Upper lobe of left lung (tissue), 4 donors: ENCODE measurements at regions not wholly inside any gene's neighbourhood (a gene's known extent, or its start where the extent isn't known, plus 50 kb on each side); places are given as distances from the start of the nearest gene placed in this dataset.

Experiments
- CTCF ChIP-seq, 6 experiments: fragments of 450-650 bp in 4 of 6; fragments of 200-600 bp in 2 of 6; sonication (generic) in 2 of 6; IDR thresholded peaks; one replicate each; pipeline ENCODE4 v1.5.1; 2016 to 2019; ENCODE audit warnings: antibody characterized with exemption in 6 of 6
- POLR2AphosphoS5 ChIP-seq, 2 donors: sonication (generic); formaldehyde crosslinking; IDR thresholded peaks; one replicate each; pipeline ENCODE4 v1.5.1; 2017; ENCODE audit warnings: antibody characterized with exemption in 2 of 2

DNA sequence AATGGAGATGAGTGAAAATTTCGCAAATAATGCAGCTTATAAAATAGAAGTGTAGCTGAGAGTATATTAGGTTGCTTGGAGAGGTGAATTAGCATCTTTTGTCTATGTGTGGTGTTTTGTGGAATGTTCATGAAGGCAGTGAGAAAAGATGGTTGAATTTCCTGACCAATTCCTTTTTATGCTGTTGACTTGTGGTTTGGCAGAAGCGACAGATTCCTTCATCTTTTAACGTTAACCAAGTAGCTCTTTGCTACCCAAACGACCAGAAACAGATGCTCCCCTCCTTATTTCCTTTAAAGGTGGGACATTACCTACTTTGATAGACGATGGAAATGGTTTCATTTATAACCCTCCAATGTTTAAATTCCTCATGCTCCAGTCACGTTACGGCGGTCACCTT is 390.5 kb downstream of the QKI start:
- no peak for TF ChIP-seq CTCF (IDR thresholded peaks at IDR 0.05)
- no peak for TF ChIP-seq POLR2AphosphoS5 (IDR thresholded peaks at IDR 0.05)
